Trophoblast cell (in vitro differentiated cells and primary cell): ENCODE measurements at regions not wholly inside any gene's neighbourhood (a gene's known extent, or its start where the extent isn't known, plus 50 kb on each side); places are given as distances from the start of the nearest gene placed in this dataset.

ENCODE experiments used
- DNase-seq, 2 donors: peaks; one replicate each; pipeline ENCODE4 v3.0.0-alpha.2; 2016
- H2AFZ ChIP-seq: 2 replicates; pipeline ENCODE4 v1.6.1; 2013; ENCODE audit warnings: low read length, moderate library complexity, mild to moderate bottlenecking; ENCODE audit not compliant: insufficient read depth, poor library complexity
- H2AK5ac ChIP-seq: 2 replicates; pipeline ENCODE4 v1.6.1; 2013; ENCODE audit warnings: mild to moderate bottlenecking, low read length
- H2BK120ac ChIP-seq: 2 replicates; pipeline ENCODE4 v1.6.1; 2013; ENCODE audit warnings: low read length, mild to moderate bottlenecking, moderate library complexity; ENCODE audit not compliant: insufficient read depth, poor library complexity
- H2BK12ac ChIP-seq: 2 replicates; pipeline ENCODE4 v1.6.1; 2013; ENCODE audit warnings: mild to moderate bottlenecking, low read length, moderate library complexity
- H2BK5ac ChIP-seq: 2 replicates; pipeline ENCODE4 v1.6.1; 2013; ENCODE audit warnings: low read length, low read depth, moderate library complexity, mild to moderate bottlenecking; ENCODE audit not compliant: poor library complexity
- H3K14ac ChIP-seq: 2 replicates; pipeline ENCODE4 v1.6.1; 2013; ENCODE audit warnings: mild to moderate bottlenecking, low read length
- H3K18ac ChIP-seq: 2 replicates; pipeline ENCODE4 v1.6.1; 2013; ENCODE audit warnings: mild to moderate bottlenecking, low read length
- H3K23ac ChIP-seq: 2 replicates; pipeline ENCODE4 v1.6.1; 2013; ENCODE audit warnings: low read length
- H3K27ac ChIP-seq: 2 replicates; pipeline ENCODE4 v1.5.1; 2013; ENCODE audit warnings: low read depth, mild to moderate bottlenecking, inconsistent platforms, low read length, moderate library complexity
- H3K27me3 ChIP-seq: 2 replicates; pipeline ENCODE4 v1.6.1; 2013; ENCODE audit warnings: inconsistent platforms, mild to moderate bottlenecking, low read length, moderate library complexity; ENCODE audit not compliant: insufficient read depth
- H3K36me3 ChIP-seq, 2 experiments: 1 replicate in 1 of 2; 2 replicates in 1 of 2; pipeline ENCODE4 v1.6.1; 2013; ENCODE audit warnings: low read length in 2 of 2, mild to moderate bottlenecking in 2 of 2, moderate library complexity in 1 of 2; ENCODE audit not compliant: insufficient read depth in 2 of 2, control insufficient read depth in 1 of 2
- H3K4ac ChIP-seq: 2 replicates; pipeline ENCODE4 v1.6.1; 2013; ENCODE audit warnings: low read depth, mild to moderate bottlenecking, low read length, moderate library complexity
- H3K4me1 ChIP-seq, 2 experiments: 1 replicate in 1 of 2; 2 replicates in 1 of 2; pipeline ENCODE4 v1.6.1; 2013; ENCODE audit warnings: low read length in 2 of 2, mild to moderate bottlenecking in 2 of 2, moderate library complexity in 1 of 2; ENCODE audit not compliant: insufficient read depth in 2 of 2, control insufficient read depth in 1 of 2
- H3K4me2 ChIP-seq: 2 replicates; pipeline ENCODE4 v1.6.1; 2013; ENCODE audit warnings: inconsistent platforms, mild to moderate bottlenecking, low read length, moderate library complexity
- H3K4me3 ChIP-seq: 2 replicates; pipeline ENCODE4 v1.5.1; 2013; ENCODE audit warnings: mild to moderate bottlenecking, low read depth, low read length, inconsistent platforms
- H3K79me1 ChIP-seq: one replicate; pipeline ENCODE4 v1.6.1; 2013; ENCODE audit warnings: low read length
- H3K79me2 ChIP-seq: 2 replicates; pipeline ENCODE4 v1.6.1; 2013; ENCODE audit warnings: low read length, mild to moderate bottlenecking; ENCODE audit not compliant: control insufficient read depth, insufficient read depth, poor library complexity
- H3K9ac ChIP-seq: 2 replicates; pipeline ENCODE4 v1.6.1; 2013; ENCODE audit warnings: mild to moderate bottlenecking, low read length
- H3K9me3 ChIP-seq: 2 replicates; pipeline ENCODE4 v1.6.1; 2013; ENCODE audit warnings: low read depth, mild to moderate bottlenecking, control low read depth, inconsistent platforms, low read length; ENCODE audit not compliant: insufficient read depth
- H4K12ac ChIP-seq: 2 replicates; pipeline ENCODE4 v1.6.1; 2013; ENCODE audit warnings: low read depth, mild to moderate bottlenecking, low read length, moderate library complexity
- H4K8ac ChIP-seq: 2 replicates; pipeline ENCODE4 v1.6.1; 2013; ENCODE audit warnings: low read depth, mild to moderate bottlenecking, low read length, moderate library complexity
- H4K91ac ChIP-seq: one replicate; pipeline ENCODE4 v1.6.1; 2013; ENCODE audit warnings: low read depth, mild to moderate bottlenecking, low read length, moderate library complexity
- WGBS: extraction: QIAGEN DNeasy Blood & Tissue Kit; methylation state at CpG from one replicate; pipeline ENCODE4 v1.1.7; 2013; ENCODE audit warnings: missing lambda C conversion rate; ENCODE audit not compliant: insufficient read length, insufficient coverage; ENCODE audit errors: extremely low coverage; 5-methylcytosine and 5-hydroxymethylcytosine counted together

- no CpG with 5 or more reads among the region's 13 CpGs for WGBS
- DNase-seq, result peak; percentile 75 to 93
- Histone ChIP-seq H2BK120ac (no peak overlapping the region), H2BK12ac (no peak overlapping the region), H3K4me2 (no peak overlapping the region), H3K27me3 (no peaks in the 10 kb centered on the region), H4K8ac (no peak overlapping the region), H3K23ac (no peak overlapping the region), H2AK5ac (no peak overlapping the region), H3K27ac (no peak overlapping the region), H3K18ac (no peak overlapping the region), H3K79me2 (no peaks in the 10 kb centered on the region), H2BK5ac (no peak overlapping the region), H4K91ac (no peak overlapping the region), H3K4ac (no peak overlapping the region), H3K14ac (no peak overlapping the region), H3K4me3 (no peak overlapping the region), H4K12ac (no peak overlapping the region), H3K9me3 (peaks cover 2% of the 10 kb centered on the region), H3K4me1 (no peaks in the 10 kb centered on the region), H3K9ac (no peak overlapping the region), H3K79me1 (peaks cover 2% of the 10 kb centered on the region), H2AFZ (no peak overlapping the region), H3K36me3 (no peaks in the 10 kb centered on the region)
These were observed 402.9 kb upstream of the SLC14A2 start for GRCh38 chr18:45212181-45213039.

- Histone ChIP-seq H2BK120ac (no peak overlapping the region), H3K4me1 (no peaks in the 10 kb centered on the region), H2AFZ (no peak overlapping the region), H3K79me1 (peaks cover 2% of the 10 kb centered on the region), H3K4ac (no peak overlapping the region), H3K23ac (no peak overlapping the region), H3K9ac (no peak overlapping the region), H2BK5ac (no peak overlapping the region), H3K14ac (no peak overlapping the region), H3K9me3 (peaks cover 2% of the 10 kb centered on the region), H3K27me3 (no peaks in the 10 kb centered on the region), H3K18ac (no peak overlapping the region), H3K4me2 (no peak overlapping the region), H3K79me2 (no peaks in the 10 kb centered on the region), H4K12ac (no peak overlapping the region), H3K27ac (no peak overlapping the region), H4K91ac (no peak overlapping the region), H3K36me3 (no peaks in the 10 kb centered on the region), H3K4me3 (no peak overlapping the region), H4K8ac (no peak overlapping the region), H2BK12ac (no peak overlapping the region), H2AK5ac (no peak overlapping the region)
- WGBS, result no CpG with 5 or more reads among the region's 1 CpG
- DNase-seq, result no peak
These were observed 402.3 kb upstream of the SLC14A2 start for GRCh38 chr18:45213040-45213333.

GRCh38 chr18:45218436-45218835 lies 396.8 kb upstream of the SLC14A2 start:
- DNase-seq, result no peak
- no CpG with 5 or more reads among the region's 6 CpGs for WGBS

GRCh38 chr18:45221363-45221762 lies 393.9 kb upstream of the SLC14A2 start:
- Histone ChIP-seq H3K4me1 (no peaks in the 10 kb centered on the region), H3K9ac (no peak overlapping the region), H4K91ac (no peak overlapping the region), H3K4me3 (no peak overlapping the region), H3K79me1 (peaks cover 2% of the 10 kb centered on the region), H2AK5ac (no peak overlapping the region), H3K18ac (no peak overlapping the region), H2BK120ac (no peak overlapping the region), H4K12ac (no peak overlapping the region), H4K8ac (no peak overlapping the region), H3K14ac (no peak overlapping the region), H2BK12ac (no peak overlapping the region), H2AFZ (no peak overlapping the region), H3K79me2 (no peaks in the 10 kb centered on the region), H3K4me2 (no peak overlapping the region), H3K27me3 (no peaks in the 10 kb centered on the region), H2BK5ac (no peak overlapping the region), H3K23ac (no peak overlapping the region), H3K4ac (no peak overlapping the region), H3K27ac (no peak overlapping the region), H3K36me3 (no peaks in the 10 kb centered on the region), H3K9me3 (no peaks in the 10 kb centered on the region)
- no CpG with 5 or more reads among the region's 5 CpGs for WGBS
- peak; percentile 59 to 80 for DNase-seq

More at GRCh38 chr18:45218436-45218835, 396.8 kb upstream of the SLC14A2 start:
- no peak overlapping the region for H2AK5ac ChIP-seq
- no peaks in the 10 kb centered on the region for H3K36me3 ChIP-seq
- H3K79me1 ChIP-seq, result peaks cover 2% of the 10 kb centered on the region
- H3K14ac ChIP-seq, result no peak overlapping the region
- no peak overlapping the region for H3K4me3 ChIP-seq
- H3K4me1 ChIP-seq, result no peaks in the 10 kb centered on the region
- no peak overlapping the region for H4K12ac ChIP-seq
- no peak overlapping the region for H2BK5ac ChIP-seq
- no peak overlapping the region for H3K23ac ChIP-seq
- no peak overlapping the region for H2AFZ ChIP-seq
- no peak overlapping the region for H3K18ac ChIP-seq
- H3K79me2 ChIP-seq, result no peaks in the 10 kb centered on the region
- no peak overlapping the region for H3K9ac ChIP-seq
- no peak overlapping the region for H3K27ac ChIP-seq
- no peak overlapping the region for H4K91ac ChIP-seq
- no peaks in the 10 kb centered on the region for H3K27me3 ChIP-seq
- no peak overlapping the region for H2BK12ac ChIP-seq
- H3K4me2 ChIP-seq, result no peak overlapping the region
- H3K9me3 ChIP-seq, result no peaks in the 10 kb centered on the region
- H2BK120ac ChIP-seq, result no peak overlapping the region
- no peak overlapping the region for H4K8ac ChIP-seq
- no peak overlapping the region for H3K4ac ChIP-seq
